GM23248 (cell line): ENCODE measurements at regions not wholly inside any gene's neighbourhood (a gene's known extent, or its start where the extent isn't known, plus 50 kb on each side); places are given as distances from the start of the nearest gene placed in this dataset.

Source experiments
- DNase-seq: peaks from one replicate; pipeline ENCODE4 v3.0.0-alpha.2; 2015
- H2AFZ ChIP-seq: fragments of 200-600 bp; sonication (generic); 2 replicates; pipeline ENCODE4 v1.6.1; 2016; ENCODE audit warnings: antibody characterized with exemption
- H3F3A ChIP-seq: fragments of 200-600 bp; sonication (generic); 2 replicates; pipeline ENCODE4 v1.6.1; 2016; ENCODE audit warnings: mild to moderate bottlenecking, antibody characterized with exemption, mixed run types; ENCODE audit not compliant: insufficient read depth
- H3K27ac ChIP-seq: fragments of 200-600 bp; sonication (generic); 2 replicates; pipeline ENCODE4 v1.5.1; 2016; ENCODE audit warnings: mild to moderate bottlenecking
- H3K27me3 ChIP-seq: fragments of 200-600 bp; sonication (generic); replicated peaks from 2 replicates; pipeline ENCODE4 v1.6.1; 2016; ENCODE audit warnings: mild to moderate bottlenecking; ENCODE audit not compliant: insufficient read depth
- H3K36me3 ChIP-seq: fragments of 200-600 bp; sonication (generic); 2 replicates; pipeline ENCODE4 v1.6.1; 2016; ENCODE audit warnings: low read depth, mild to moderate bottlenecking
- H3K4me1 ChIP-seq: fragments of 200-600 bp; sonication (generic); 2 replicates; pipeline ENCODE4 v1.6.1; 2016; ENCODE audit warnings: mild to moderate bottlenecking; ENCODE audit not compliant: insufficient read depth
- H3K4me2 ChIP-seq: fragments of 200-600 bp; sonication (generic); one replicate; pipeline ENCODE4 v1.6.1; 2016; ENCODE audit warnings: mild to moderate bottlenecking; ENCODE audit not compliant: unreplicated experiment
- H3K4me3 ChIP-seq: fragments of 200-600 bp; sonication (generic); 2 replicates; pipeline ENCODE4 v1.5.1; 2016; ENCODE audit warnings: mild to moderate bottlenecking
- H3K79me2 ChIP-seq: fragments of 200-600 bp; sonication (generic); 2 replicates; pipeline ENCODE4 v1.6.1; 2016; ENCODE audit warnings: mild to moderate bottlenecking; ENCODE audit not compliant: insufficient read depth
- H3K9ac ChIP-seq: fragments of 200-600 bp; sonication (generic); 2 replicates; pipeline ENCODE4 v1.6.1; 2016; ENCODE audit warnings: mild to moderate bottlenecking
- H3K9me2 ChIP-seq: fragments of 200-600 bp; sonication (generic); 2 replicates; pipeline ENCODE4 v1.6.1; 2016; ENCODE audit warnings: mixed run types, mild to moderate bottlenecking, moderate library complexity; ENCODE audit not compliant: insufficient read depth
- H3K9me3 ChIP-seq: fragments of 200-600 bp; sonication (generic); one replicate; pipeline ENCODE4 v1.6.1; 2017; ENCODE audit warnings: low read depth
- H4K20me1 ChIP-seq: fragments of 200-600 bp; sonication (generic); 2 replicates; pipeline ENCODE4 v1.6.0; 2016; ENCODE audit not compliant: insufficient read depth
- EZH2 ChIP-seq: fragments of 200-600 bp; sonication (generic); IDR thresholded peaks from 2 replicates; pipeline ENCODE4 v1.6.1; 2018; ENCODE audit warnings: antibody characterized with exemption, mild to moderate bottlenecking; ENCODE audit not compliant: insufficient read depth, poor library complexity, severe bottlenecking
- EZH2phosphoT487 ChIP-seq: fragments of 200-600 bp; sonication (generic); IDR thresholded peaks from 2 replicates; pipeline ENCODE4 v1.6.1; 2018; ENCODE audit warnings: antibody characterized with exemption, moderate library complexity, mild to moderate bottlenecking, low read depth; ENCODE audit not compliant: insufficient read depth
- WGBS, 2 experiments: methylation state at CpG; one replicate each; pipeline ENCODE4 v1.1.6; 2015 to 2017; ENCODE audit warnings: low lambda C conversion rate in 2 of 2, low coverage in 1 of 2; ENCODE audit errors: missing lambda C conversion rate in 2 of 2; 5-methylcytosine and 5-hydroxymethylcytosine counted together
- in situ Hi-C: fragments of 300-500 bp; cut with MboI; formaldehyde crosslinking; loops from 2 replicates; pipeline ENCODE4 v1.15.0; 2020

DNA sequence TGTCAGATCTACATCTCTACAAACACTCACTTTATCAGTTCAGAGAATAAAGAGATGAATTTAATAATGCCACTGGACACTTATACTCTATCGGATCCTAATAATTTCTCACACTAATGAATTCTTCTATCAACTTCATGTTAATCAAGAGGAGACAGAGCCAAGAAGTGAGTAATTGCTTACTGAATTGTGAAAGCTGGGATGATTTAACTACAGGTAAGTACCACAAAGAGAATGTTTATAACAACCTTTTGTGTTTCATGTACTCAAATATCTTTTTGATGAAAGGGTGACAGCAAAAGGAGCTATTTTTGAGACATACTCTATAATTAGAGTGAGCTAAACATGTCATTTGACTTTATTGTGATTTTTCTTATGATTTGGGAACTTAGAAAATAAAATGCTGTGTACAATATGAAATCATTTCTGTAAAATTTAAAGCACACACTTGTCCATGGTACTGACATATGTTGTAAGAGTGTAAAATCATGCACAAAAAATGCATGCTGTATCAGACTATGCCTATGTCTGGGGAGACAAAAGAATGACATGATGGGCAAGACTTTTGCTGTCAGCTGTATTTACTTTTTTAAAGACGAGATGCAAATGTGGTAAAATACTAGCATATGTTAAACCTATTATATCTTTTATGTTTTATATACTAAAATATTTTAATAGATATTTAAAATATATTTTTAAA is 361.2 kb downstream of the CCER1 start:
- no peaks in the 10 kb centered on the region for H4K20me1 ChIP-seq
- H3K27me3 ChIP-seq = no peaks in the 10 kb centered on the region
- no peak overlapping the region for H3K27ac ChIP-seq
- no peaks in the 10 kb centered on the region for H3K36me3 ChIP-seq
- H3K4me1 ChIP-seq = no peaks in the 10 kb centered on the region
- TF ChIP-seq EZH2 (no peak), EZH2phosphoT487 (no peak)
- H3F3A ChIP-seq = no peaks in the 10 kb centered on the region; the same call in 1 of the 2 replicates
- H2AFZ ChIP-seq = no peak overlapping the region
- H3K9ac ChIP-seq = no peak overlapping the region
- in situ Hi-C loops = no loop called here
- no peaks in the 10 kb centered on the region; the same call in 1 of the 2 replicates for H3K9me2 ChIP-seq
- no peak overlapping the region for H3K4me3 ChIP-seq
- 90 to 95% methylated on average over 2 of the region's 2 CpGs for WGBS, 2 experiments
- H3K4me2 ChIP-seq = no peak overlapping the region
- no peaks in the 10 kb centered on the region for H3K9me3 ChIP-seq
- DNase-seq = no peak
- no peaks in the 10 kb centered on the region for H3K79me2 ChIP-seq

GRCh38 chr12:90589956-90590355 is 365.0 kb downstream of the CCER1 start:
- H3K36me3 ChIP-seq = no peaks in the 10 kb centered on the region
- no peaks in the 10 kb centered on the region for H3K27me3 ChIP-seq
- H4K20me1 ChIP-seq = no peaks in the 10 kb centered on the region
- in situ Hi-C loops = no loop called here
- H3K27ac ChIP-seq = no peak overlapping the region
- no peaks in the 10 kb centered on the region; the same call in 1 of the 2 replicates for H3K9me2 ChIP-seq
- 11 to 30% methylated on average over 1 of the region's 1 CpG for WGBS, 2 experiments
- H3K9ac ChIP-seq = no peak overlapping the region
- no peak overlapping the region for H3K4me2 ChIP-seq
- no peak overlapping the region for H2AFZ ChIP-seq
- H3F3A ChIP-seq = no peaks in the 10 kb centered on the region; the same call in 1 of the 2 replicates
- H3K4me3 ChIP-seq = no peak overlapping the region
- peak; percentile 46 for DNase-seq
- no peaks in the 10 kb centered on the region for H3K9me3 ChIP-seq
- no peaks in the 10 kb centered on the region for H3K4me1 ChIP-seq
- TF ChIP-seq EZH2phosphoT487 (no peak), EZH2 (no peak)
- H3K79me2 ChIP-seq = no peaks in the 10 kb centered on the region

DNA sequence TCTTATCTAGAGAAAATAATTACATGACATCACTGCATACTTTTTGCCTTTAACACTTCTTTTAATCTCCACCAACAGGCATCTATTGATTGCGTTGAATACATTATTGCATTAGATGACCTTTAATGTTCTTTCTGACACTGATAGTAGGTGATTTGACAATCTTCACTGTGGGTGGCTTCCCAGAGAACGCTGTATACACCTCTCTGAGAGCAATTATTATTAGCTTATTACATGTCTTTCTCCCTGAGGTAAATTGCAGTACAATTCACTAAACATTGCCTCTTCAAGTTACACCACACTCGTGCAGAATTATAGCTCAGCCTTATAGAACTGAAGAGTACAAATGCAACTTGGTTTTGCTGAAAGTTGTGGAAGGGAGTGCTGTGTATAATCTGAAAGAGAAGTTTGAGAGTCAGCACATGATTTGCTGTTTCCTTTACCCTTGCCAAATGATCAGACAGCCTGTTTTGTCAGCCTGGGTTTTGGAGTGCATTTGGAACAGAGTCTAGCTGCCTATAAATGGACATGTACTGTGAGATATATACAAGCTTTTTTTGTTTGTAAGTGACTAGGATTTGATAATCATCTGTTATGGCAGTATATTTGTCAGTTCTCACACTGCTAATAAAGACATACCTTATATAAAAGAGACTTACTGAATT is 369.2 kb downstream of the CCER1 start:
- Histone ChIP-seq H3K9ac (no peak overlapping the region), H3K27me3 (no peaks in the 10 kb centered on the region), H3K79me2 (no peaks in the 10 kb centered on the region), H3K36me3 (no peaks in the 10 kb centered on the region), H3K4me2 (no peak overlapping the region), H3K9me3 (no peaks in the 10 kb centered on the region), H3K27ac (no peak overlapping the region), H3F3A (no peaks in the 10 kb centered on the region; the same call in 1 of the 2 replicates), H2AFZ (no peak overlapping the region), H3K9me2 (no peaks in the 10 kb centered on the region; the same call in 1 of the 2 replicates), H3K4me1 (no peaks in the 10 kb centered on the region), H3K4me3 (no peak overlapping the region), H4K20me1 (no peaks in the 10 kb centered on the region)
- in situ Hi-C loops = no loop called here
- 59 to 67% methylated on average over 3 of the region's 3 CpGs for WGBS, 2 experiments
- no peak for TF ChIP-seq EZH2
- no peak for TF ChIP-seq EZH2phosphoT487
- DNase-seq = no peak

DNA sequence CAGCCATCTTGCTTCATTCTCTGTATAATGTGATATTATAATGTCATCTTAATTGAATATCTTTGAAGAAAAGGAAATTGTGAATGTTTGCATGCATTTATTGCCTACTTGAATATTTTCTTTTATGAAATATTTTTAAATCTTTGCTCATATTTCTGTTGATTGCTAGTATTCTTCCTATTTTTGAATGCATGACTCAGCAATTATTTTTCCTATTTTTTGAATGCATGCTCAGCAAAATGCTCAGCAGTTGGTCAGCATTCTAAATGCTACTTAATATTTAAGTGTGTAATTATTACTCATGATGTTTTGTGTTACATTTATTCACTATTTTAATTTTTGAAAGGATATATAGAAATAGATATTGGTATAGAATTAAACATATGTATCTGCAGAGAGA is 378.3 kb downstream of the CCER1 start:
- no peak for DNase-seq
- no peak for TF ChIP-seq EZH2
- no peak for TF ChIP-seq EZH2phosphoT487
- H3K4me3 ChIP-seq = no peak overlapping the region
- H3K9me2 ChIP-seq = no peaks in the 10 kb centered on the region
- no peaks in the 10 kb centered on the region for H3K27me3 ChIP-seq
- H3K79me2 ChIP-seq = no peaks in the 10 kb centered on the region
- H3K27ac ChIP-seq = no peak overlapping the region
- no peak overlapping the region for H2AFZ ChIP-seq
- no peak overlapping the region for H3K9ac ChIP-seq
- H3F3A ChIP-seq = no peaks in the 10 kb centered on the region
- H3K4me2 ChIP-seq = no peak overlapping the region
- in situ Hi-C loops = no loop called here
- peaks cover 4% of the 10 kb centered on the region for H3K9me3 ChIP-seq
- H3K4me1 ChIP-seq = no peaks in the 10 kb centered on the region
- H4K20me1 ChIP-seq = no peaks in the 10 kb centered on the region
- no peaks in the 10 kb centered on the region for H3K36me3 ChIP-seq
